ENCODE measurements at regions not wholly inside any gene's neighbourhood (a gene's known extent, or its start where the extent isn't known, plus 50 kb on each side); places are given as distances from the start of the nearest gene placed in this dataset.

- TF ChIP-seq EP300 (IDR thresholded peaks at IDR 0.05), result no peak
- TF ChIP-seq, protein P1, sequence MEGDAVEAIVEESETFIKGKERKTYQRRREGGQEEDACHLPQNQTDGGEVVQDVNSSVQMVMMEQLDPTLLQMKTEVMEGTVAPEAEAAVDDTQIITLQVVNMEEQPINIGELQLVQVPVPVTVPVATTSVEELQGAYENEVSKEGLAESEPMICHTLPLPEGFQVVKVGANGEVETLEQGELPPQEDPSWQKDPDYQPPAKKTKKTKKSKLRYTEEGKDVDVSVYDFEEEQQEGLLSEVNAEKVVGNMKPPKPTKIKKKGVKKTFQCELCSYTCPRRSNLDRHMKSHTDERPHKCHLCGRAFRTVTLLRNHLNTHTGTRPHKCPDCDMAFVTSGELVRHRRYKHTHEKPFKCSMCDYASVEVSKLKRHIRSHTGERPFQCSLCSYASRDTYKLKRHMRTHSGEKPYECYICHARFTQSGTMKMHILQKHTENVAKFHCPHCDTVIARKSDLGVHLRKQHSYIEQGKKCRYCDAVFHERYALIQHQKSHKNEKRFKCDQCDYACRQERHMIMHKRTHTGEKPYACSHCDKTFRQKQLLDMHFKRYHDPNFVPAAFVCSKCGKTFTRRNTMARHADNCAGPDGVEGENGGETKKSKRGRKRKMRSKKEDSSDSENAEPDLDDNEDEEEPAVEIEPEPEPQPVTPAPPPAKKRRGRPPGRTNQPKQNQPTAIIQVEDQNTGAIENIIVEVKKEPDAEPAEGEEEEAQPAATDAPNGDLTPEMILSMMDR (IDR thresholded peaks at IDR 0.05), result no peak
Observed at GRCh38 chr15:70495991-70496599, 267.3 kb downstream of the UACA start.

Data from stomach (tissue), 4 donors.